Chondrocyte (in vitro differentiated cells): ENCODE measurements at regions not wholly inside any gene's neighbourhood (a gene's known extent, or its start where the extent isn't known, plus 50 kb on each side); places are given as distances from the start of the nearest gene placed in this dataset.

Experiments used
- DNase-seq: peaks from one replicate; pipeline ENCODE4 v3.0.0; 2021; ENCODE audit warnings: mixed read lengths, low spot score
- H3K27ac Mint-ChIP-seq: one replicate; pipeline ENCODE4 v1.8.0; 2021; ENCODE audit warnings: mild to moderate bottlenecking, moderate library complexity, mixed read lengths; ENCODE audit not compliant: unreplicated experiment
- H3K27me3 Mint-ChIP-seq: 2 replicates; pipeline ENCODE4 v1.8.0; 2021; ENCODE audit warnings: low read depth, mixed read lengths
- H3K36me3 Mint-ChIP-seq: 2 replicates; pipeline ENCODE4 v1.8.0; 2021; ENCODE audit warnings: low read depth, mixed read lengths
- H3K4me1 Mint-ChIP-seq: 2 replicates; pipeline ENCODE4 v1.8.0; 2021; ENCODE audit warnings: low read depth, mild to moderate bottlenecking, mixed read lengths
- H3K4me3 Mint-ChIP-seq: one replicate; pipeline ENCODE4 v1.8.0; 2021; ENCODE audit warnings: mild to moderate bottlenecking, moderate library complexity, mixed read lengths; ENCODE audit not compliant: unreplicated experiment
- H3K9me3 Mint-ChIP-seq: 2 replicates; pipeline ENCODE4 v1.8.0; 2021; ENCODE audit warnings: low read depth, mixed read lengths
- TF ChIP-seq, protein P1 (sequence below): fragments of 200-600 bp; sonication (generic); IDR thresholded peaks from 2 replicates; pipeline ENCODE4 v1.5.0; 2021; ENCODE audit warnings: antibody characterized with exemption, mild to moderate bottlenecking, moderate library complexity

DNA sequence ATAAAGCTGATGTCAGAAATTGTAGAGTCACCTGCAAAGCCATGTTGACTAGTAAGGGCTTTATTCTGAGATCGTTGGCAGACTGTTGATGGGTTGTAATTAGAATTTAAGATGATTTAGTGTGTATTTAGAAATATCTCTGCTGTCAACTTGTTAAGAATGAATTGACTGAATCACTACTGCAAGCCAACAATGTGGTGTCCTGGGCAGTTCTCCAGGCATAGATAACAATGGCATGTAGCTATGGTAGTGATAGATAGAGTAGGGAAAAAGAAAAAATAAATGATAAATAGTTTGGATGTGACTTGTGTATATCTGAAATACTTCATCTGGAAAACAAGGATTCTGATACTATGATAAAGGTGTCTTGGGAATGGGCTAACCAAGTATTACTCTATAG lies 640.2 kb downstream of the ARL4A start:
- Mint-ChIP-seq H3K27me3 (no peaks in the 10 kb centered on the region), H3K4me3 (no peak overlapping the region), H3K9me3 (peaks cover 10% of the 10 kb centered on the region), H3K4me1 (peaks cover 5% of the 10 kb centered on the region), H3K27ac (no peak overlapping the region), H3K36me3 (no peaks in the 10 kb centered on the region)
- TF ChIP-seq, protein P1, sequence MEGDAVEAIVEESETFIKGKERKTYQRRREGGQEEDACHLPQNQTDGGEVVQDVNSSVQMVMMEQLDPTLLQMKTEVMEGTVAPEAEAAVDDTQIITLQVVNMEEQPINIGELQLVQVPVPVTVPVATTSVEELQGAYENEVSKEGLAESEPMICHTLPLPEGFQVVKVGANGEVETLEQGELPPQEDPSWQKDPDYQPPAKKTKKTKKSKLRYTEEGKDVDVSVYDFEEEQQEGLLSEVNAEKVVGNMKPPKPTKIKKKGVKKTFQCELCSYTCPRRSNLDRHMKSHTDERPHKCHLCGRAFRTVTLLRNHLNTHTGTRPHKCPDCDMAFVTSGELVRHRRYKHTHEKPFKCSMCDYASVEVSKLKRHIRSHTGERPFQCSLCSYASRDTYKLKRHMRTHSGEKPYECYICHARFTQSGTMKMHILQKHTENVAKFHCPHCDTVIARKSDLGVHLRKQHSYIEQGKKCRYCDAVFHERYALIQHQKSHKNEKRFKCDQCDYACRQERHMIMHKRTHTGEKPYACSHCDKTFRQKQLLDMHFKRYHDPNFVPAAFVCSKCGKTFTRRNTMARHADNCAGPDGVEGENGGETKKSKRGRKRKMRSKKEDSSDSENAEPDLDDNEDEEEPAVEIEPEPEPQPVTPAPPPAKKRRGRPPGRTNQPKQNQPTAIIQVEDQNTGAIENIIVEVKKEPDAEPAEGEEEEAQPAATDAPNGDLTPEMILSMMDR = no peak
- DNase-seq = no peak

DNA sequence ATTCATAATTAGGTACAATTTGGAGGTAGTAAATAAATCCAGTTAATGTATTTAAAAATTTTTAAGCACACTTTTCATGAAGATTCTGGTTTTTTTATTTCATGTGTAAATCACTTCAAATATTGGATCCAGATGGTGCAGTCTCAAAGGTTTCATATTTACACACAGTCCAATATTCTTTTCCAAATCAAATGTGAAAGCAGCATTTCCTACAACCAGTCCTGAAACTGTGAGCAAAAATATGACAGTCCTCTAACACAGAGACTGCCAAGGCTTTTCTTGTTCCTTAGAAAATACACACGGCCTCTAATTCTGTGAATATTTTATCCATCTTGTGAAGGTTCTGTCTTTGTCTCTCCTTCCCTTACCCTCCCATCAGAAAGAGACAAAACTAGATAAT lies 645.9 kb downstream of the ARL4A start:
- no peaks in the 10 kb centered on the region for H3K27me3 Mint-ChIP-seq
- H3K27ac Mint-ChIP-seq = no peak overlapping the region
- TF ChIP-seq, protein P1 = no peak
- no peaks in the 10 kb centered on the region for H3K9me3 Mint-ChIP-seq
- no peaks in the 10 kb centered on the region for H3K36me3 Mint-ChIP-seq
- H3K4me1 Mint-ChIP-seq = peaks cover 13% of the 10 kb centered on the region
- no peak for DNase-seq
- no peak overlapping the region for H3K4me3 Mint-ChIP-seq

DNA sequence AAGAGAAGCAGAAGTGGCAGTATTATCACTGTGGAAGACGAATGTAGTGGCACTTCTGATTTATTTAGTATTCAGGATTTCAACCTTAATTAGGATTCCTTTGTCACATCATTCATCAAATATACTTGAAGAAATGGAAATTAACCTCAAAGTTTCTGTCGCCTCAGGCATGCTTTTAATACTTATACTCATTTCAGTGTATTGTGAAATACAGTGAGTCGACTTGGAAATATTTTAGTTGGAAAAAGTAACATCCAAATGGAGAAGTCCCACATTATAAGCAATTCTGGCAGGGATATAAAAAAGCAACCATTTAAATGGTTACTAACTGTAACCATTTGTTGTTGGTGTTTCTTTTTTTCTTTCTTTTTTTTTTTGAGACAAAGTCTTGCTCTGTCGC lies 648.8 kb downstream of the ARL4A start:
- H3K4me1 Mint-ChIP-seq = peaks cover 13% of the 10 kb centered on the region
- TF ChIP-seq, protein P1 = no peak
- H3K9me3 Mint-ChIP-seq = no peaks in the 10 kb centered on the region
- H3K27me3 Mint-ChIP-seq = no peaks in the 10 kb centered on the region
- no peaks in the 10 kb centered on the region for H3K36me3 Mint-ChIP-seq
- peak overlapping the region; percentile 50 for H3K27ac Mint-ChIP-seq
- no peak overlapping the region for H3K4me3 Mint-ChIP-seq
- DNase-seq = no peak

DNA sequence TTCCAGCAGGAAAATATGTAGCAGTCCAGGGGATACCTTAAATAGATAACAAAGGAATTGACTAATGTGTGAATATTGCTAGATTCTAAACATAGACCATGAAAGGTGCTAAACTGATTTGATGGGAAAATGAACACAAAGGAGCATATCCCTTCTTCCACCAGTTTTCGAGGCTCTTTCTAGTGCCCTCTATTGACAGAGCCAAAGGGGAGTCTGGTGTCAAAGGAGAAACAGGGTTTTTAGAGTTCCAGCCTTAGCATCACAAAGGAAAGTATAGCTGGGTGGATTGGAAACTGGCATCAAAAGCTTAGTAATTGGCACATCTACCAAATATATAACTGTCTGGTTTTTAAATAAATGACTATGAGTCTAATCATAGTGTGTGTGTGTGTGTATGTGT lies 636.8 kb downstream of the ETV1 start:
- DNase-seq = no peak
- H3K4me1 Mint-ChIP-seq = no peaks in the 10 kb centered on the region
- peaks cover 6% of the 10 kb centered on the region for H3K9me3 Mint-ChIP-seq
- no peak overlapping the region for H3K27ac Mint-ChIP-seq
- TF ChIP-seq, protein P1 = no peak
- no peaks in the 10 kb centered on the region for H3K27me3 Mint-ChIP-seq
- H3K4me3 Mint-ChIP-seq = no peak overlapping the region
- H3K36me3 Mint-ChIP-seq = no peaks in the 10 kb centered on the region

DNA sequence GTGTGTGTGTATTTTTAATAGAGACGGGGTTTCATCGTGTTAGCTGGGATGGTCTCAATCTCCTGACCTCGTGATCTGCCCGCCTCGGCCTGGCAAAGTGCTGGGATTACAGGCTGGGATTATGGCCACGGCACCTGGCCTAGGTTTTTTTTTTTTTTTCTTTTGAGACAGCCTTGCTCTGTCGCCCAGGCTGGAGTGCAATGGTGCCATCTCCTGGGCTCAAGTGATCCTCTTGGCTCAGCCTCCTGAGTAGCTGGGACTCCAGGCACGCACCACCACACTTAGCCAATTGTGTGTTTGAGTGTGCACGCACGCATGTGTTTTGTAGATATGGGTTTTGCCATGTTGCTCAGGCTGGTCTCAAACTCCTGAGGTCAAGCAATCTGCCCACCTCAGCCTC lies 629.8 kb downstream of the ETV1 start:
- no peaks in the 10 kb centered on the region for H3K27me3 Mint-ChIP-seq
- peaks cover 6% of the 10 kb centered on the region for H3K9me3 Mint-ChIP-seq
- TF ChIP-seq, protein P1 = no peak
- no peaks in the 10 kb centered on the region for H3K4me1 Mint-ChIP-seq
- no peak overlapping the region for H3K4me3 Mint-ChIP-seq
- DNase-seq = no peak
- no peaks in the 10 kb centered on the region for H3K36me3 Mint-ChIP-seq
- H3K27ac Mint-ChIP-seq = no peak overlapping the region
